ENCODE measurements at regions not wholly inside any gene's neighbourhood (a gene's known extent, or its start where the extent isn't known, plus 50 kb on each side); places are given as distances from the start of the nearest gene placed in this dataset.
A peak's percentile ranks its signal among the peaks of the same experiment; 100 is the strongest.
"Not testable (repeated sequence)": the region's sequence is repeated elsewhere in the genome, so short reads cannot be mapped to it uniquely, and the experiment has no call there.

DNA sequence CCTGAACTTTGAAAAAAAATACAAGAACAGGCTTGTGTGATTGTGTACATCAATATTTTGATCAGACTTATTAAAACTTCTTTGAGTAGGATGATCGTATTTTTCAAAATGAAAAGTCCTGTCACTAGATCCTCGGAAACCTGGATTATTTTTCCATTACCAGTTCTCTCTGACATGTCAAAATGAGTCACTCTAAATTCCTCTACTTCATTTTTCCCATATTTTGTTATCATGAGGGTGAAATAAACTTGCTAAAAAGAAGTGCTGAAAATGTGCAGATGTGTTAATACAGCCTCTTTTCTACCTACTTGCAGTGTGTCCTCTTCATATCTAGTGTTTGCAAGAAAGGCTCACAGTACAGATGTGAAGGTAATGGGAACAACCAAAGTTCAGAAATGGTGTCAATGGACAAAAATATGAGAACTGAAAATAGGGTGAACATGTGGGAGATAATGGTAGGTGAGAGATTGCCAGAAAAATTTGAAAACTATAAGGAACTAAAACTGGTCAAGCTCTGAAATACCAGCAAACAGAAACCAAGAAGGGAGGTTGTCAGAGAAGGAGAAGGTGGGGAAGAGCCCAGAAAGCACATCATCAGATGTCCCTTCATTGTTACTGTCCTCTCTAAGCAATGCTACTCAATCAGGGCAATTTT is 108.2 kb downstream of the EOMES start:
- Mint-ChIP-seq H3K4me1 (ENCODE audit: low read depth) (peaks cover 44% of the 10 kb centered on the region), H3K27me3 (ENCODE audit: insufficient read depth) (no peaks in the 10 kb centered on the region), H3K9me3 (peaks cover 13% of the 10 kb centered on the region), H3K36me3 (ENCODE audit: low read depth) (peaks cover 10% of the 10 kb centered on the region), H3K4me3 (no peak overlapping the region), H3K27ac (peak overlapping the region; percentile 25)
- peak; percentile 16 for DNase-seq
- TF ChIP-seq, protein P1, sequence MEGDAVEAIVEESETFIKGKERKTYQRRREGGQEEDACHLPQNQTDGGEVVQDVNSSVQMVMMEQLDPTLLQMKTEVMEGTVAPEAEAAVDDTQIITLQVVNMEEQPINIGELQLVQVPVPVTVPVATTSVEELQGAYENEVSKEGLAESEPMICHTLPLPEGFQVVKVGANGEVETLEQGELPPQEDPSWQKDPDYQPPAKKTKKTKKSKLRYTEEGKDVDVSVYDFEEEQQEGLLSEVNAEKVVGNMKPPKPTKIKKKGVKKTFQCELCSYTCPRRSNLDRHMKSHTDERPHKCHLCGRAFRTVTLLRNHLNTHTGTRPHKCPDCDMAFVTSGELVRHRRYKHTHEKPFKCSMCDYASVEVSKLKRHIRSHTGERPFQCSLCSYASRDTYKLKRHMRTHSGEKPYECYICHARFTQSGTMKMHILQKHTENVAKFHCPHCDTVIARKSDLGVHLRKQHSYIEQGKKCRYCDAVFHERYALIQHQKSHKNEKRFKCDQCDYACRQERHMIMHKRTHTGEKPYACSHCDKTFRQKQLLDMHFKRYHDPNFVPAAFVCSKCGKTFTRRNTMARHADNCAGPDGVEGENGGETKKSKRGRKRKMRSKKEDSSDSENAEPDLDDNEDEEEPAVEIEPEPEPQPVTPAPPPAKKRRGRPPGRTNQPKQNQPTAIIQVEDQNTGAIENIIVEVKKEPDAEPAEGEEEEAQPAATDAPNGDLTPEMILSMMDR (IDR thresholded peaks at IDR 0.05): no peak

DNA sequence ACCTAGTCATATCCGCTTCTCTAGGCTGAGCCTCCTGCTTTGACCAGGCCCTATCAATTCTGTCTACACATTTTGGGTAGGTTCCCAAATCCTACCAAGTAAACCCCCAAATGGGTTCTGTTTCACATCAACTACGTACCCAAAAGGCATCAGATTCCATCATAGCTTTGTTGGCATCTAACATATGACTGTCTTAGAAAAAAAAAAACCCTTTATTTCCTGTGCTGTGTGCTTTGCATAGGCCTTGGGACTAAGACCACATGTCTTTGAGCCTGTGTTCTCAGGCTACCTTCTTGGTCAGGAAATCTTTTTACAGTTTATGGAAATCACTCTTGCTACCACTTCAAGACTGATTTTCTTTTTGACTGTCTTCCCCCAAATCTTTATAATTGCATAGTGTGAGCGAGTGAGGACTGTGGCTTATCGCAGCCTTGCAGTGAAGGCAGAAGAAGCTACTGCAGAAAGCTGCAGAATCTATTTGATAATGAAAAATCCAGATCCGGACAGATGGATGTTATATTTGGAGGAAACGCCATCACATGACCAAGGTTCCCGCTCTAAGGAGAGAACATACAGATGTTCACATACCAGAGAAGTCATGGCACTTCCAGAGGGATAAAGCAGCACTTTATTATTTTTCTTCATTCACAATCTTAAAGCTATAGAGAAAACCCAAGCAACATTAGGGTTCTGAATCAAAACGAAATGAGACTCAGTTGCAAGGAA is 111.2 kb downstream of the EOMES start:
- DNase-seq: no peak
- TF ChIP-seq, protein P1 (IDR thresholded peaks at IDR 0.05): no peak
- Mint-ChIP-seq H3K4me1 (ENCODE audit: low read depth) (peaks cover 61% of the 10 kb centered on the region), H3K27ac (peak overlapping the region; percentile 24; the same call in 1 of the 2 replicates), H3K9me3 (peaks cover 13% of the 10 kb centered on the region), H3K36me3 (ENCODE audit: low read depth) (peaks cover 16% of the 10 kb centered on the region), H3K4me3 (no peak overlapping the region), H3K27me3 (ENCODE audit: insufficient read depth) (no peaks in the 10 kb centered on the region)

DNA sequence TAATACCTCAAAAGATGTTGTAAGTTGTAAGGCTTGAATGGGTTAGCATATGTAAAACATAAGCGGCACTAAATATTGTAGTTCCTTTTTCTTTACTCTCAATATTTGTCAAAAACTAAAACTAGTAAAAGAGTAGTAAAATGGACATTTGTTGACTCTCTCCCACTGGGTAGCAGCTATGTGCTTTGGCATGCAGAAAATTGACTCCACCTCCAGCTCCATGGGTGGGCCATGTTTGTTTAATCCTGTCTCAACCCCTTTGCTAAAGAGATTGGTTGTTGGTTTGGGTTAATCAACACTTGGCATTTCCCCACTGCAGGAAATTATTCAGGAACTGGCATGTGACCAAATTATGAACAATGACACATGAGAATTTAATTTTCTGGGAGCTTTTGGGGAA is 114.8 kb downstream of the EOMES start:
- peaks cover 9% of the 10 kb centered on the region; the same call in 1 of the 2 replicates for H3K9me3 Mint-ChIP-seq
- no peak overlapping the region for H3K4me3 Mint-ChIP-seq
- peak overlapping the region; percentile 41; the same call in 1 of the 2 replicates for H3K27ac Mint-ChIP-seq
- H3K27me3 Mint-ChIP-seq (ENCODE audit: insufficient read depth): no peaks in the 10 kb centered on the region
- H3K36me3 Mint-ChIP-seq (ENCODE audit: low read depth): peaks cover 11% of the 10 kb centered on the region; the same call in 1 of the 2 replicates
- DNase-seq: peak; percentile 30
- TF ChIP-seq, protein P1 (IDR thresholded peaks at IDR 0.05): no peak
- H3K4me1 Mint-ChIP-seq (ENCODE audit: low read depth): peaks cover 45% of the 10 kb centered on the region

DNA sequence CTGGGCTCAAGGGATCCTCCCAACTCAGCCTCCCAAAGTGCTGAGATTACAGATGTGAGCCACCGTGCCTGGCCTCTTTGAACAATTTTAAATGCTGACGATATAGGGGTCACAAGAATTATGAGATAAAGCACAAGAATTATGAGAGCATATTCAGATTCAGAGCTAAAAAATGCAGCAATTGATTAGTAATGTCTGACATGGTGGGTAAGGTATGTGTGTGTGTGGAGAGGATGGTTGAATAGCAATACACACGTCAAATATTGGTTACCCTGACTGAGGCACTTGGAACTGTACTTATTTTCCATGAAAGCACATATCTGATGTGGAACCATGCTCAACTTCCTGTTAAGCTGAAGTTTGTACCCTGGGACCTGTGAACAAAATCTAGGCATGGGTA is 115.6 kb downstream of the EOMES start:
- peak; percentile 59 for DNase-seq
- Mint-ChIP-seq H3K9me3 (peaks cover 9% of the 10 kb centered on the region; the same call in 1 of the 2 replicates), H3K27me3 (ENCODE audit: insufficient read depth) (no peaks in the 10 kb centered on the region), H3K36me3 (ENCODE audit: low read depth) (peaks cover 11% of the 10 kb centered on the region; the same call in 1 of the 2 replicates), H3K27ac (peak overlapping the region; percentile 63), H3K4me3 (no peak overlapping the region), H3K4me1 (ENCODE audit: low read depth) (peaks cover 42% of the 10 kb centered on the region)
- TF ChIP-seq, protein P1 (IDR thresholded peaks at IDR 0.05): no peak

DNA sequence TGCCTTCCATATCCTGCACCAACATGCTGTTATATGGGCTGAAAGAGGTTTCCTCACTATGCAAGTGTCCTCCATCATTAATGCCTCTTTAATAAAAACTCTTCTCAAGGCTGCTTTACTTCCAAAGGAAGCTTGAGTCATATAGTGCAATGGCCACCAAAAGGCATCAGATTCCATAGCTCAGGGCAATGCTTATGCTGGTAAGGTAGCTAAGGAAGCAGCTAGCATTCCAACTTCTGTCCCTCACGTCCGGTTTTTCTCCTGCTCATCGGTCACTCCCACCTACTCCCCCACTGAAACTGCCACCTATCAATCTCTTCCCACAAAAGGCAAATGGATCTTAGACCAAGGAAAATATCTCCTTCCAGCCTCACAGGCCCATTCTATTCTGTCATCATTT is 117.1 kb upstream of the SLC4A7 start:
- H3K9me3 Mint-ChIP-seq, H3K4me3 Mint-ChIP-seq, DNase-seq: not testable (repeated sequence)

DNA sequence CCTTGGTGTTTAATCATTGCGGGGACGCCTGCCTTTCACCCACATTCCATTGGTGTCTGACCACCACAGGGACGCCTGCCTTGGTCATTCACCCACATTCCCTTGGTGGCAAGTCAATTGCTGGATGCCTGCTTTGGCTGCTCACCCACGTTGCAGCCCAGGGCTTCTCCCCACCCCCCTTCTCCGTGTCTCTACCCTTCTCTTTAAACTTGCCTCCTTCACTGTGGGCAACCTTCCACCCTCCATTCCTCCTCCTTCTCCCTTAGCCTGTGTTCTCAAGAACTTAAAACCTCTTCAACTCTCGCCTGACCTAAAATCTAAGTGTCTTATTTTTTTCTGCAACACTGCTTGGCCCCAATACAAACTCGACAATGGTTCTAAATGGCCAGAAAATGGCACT is 115.6 kb upstream of the SLC4A7 start:
- DNase-seq; H3K27ac Mint-ChIP-seq; H3K36me3 Mint-ChIP-seq (ENCODE audit: low read depth); H3K9me3 Mint-ChIP-seq; H3K27me3 Mint-ChIP-seq (ENCODE audit: insufficient read depth); H3K4me3 Mint-ChIP-seq: not testable (repeated sequence)
- peaks cover 31% of the 10 kb centered on the region for H3K4me1 Mint-ChIP-seq (ENCODE audit: low read depth)

More for the DNA sequence above, 117.1 kb upstream of the SLC4A7 start:
- not testable (repeated sequence) for H3K36me3 Mint-ChIP-seq (ENCODE audit: low read depth); H3K27me3 Mint-ChIP-seq (ENCODE audit: insufficient read depth); H3K27ac Mint-ChIP-seq
- peaks cover 22% of the 10 kb centered on the region for H3K4me1 Mint-ChIP-seq (ENCODE audit: low read depth)

Data from HFFc6 (cell line).